ENCODE measurements at regions not wholly inside any gene's neighbourhood (a gene's known extent, or its start where the extent isn't known, plus 50 kb on each side); places are given as distances from the start of the nearest gene placed in this dataset.

DNA sequence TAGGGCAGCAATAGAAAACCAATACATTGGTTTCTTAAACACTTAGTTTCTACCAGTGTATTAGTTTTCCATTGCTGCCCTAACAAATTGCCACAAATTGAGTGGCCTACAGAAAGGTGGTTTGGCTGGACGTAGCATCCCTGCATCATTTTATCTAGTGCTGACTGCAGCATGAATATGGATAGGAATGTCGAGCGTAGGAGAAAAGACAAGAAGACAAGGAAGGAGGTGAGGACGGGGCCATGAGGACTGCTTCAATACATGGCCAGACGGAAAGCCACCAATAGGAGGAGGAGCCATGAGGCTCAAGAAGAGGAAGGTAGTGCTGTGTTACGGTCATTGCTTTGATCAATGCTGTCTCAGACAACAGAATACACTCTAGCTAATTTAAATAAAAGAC, 154.5 kb upstream of the NDUFV2 start:
- no peaks in the 10 kb centered on the region for H3K27me3 ChIP-seq (ENCODE audit: control insufficient read depth, insufficient read depth, low read length)
- DNase-seq (ENCODE audit: low read depth): no peak
- no peak overlapping the region for H3K4me3 ChIP-seq (ENCODE audit: low read depth, low read length)
- CTCF ChIA-PET: interaction anchor here (1.2 to 6.0 kb wide), 4 partner anchors 22 to 131 kb away, joined by 3 to 42 read pairs (median 13); no protein-coding TSS in a partner anchor
- TF ChIP-seq, protein P1, sequence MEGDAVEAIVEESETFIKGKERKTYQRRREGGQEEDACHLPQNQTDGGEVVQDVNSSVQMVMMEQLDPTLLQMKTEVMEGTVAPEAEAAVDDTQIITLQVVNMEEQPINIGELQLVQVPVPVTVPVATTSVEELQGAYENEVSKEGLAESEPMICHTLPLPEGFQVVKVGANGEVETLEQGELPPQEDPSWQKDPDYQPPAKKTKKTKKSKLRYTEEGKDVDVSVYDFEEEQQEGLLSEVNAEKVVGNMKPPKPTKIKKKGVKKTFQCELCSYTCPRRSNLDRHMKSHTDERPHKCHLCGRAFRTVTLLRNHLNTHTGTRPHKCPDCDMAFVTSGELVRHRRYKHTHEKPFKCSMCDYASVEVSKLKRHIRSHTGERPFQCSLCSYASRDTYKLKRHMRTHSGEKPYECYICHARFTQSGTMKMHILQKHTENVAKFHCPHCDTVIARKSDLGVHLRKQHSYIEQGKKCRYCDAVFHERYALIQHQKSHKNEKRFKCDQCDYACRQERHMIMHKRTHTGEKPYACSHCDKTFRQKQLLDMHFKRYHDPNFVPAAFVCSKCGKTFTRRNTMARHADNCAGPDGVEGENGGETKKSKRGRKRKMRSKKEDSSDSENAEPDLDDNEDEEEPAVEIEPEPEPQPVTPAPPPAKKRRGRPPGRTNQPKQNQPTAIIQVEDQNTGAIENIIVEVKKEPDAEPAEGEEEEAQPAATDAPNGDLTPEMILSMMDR (IDR thresholded peaks at IDR 0.05; ENCODE audit: insufficient read depth, low read depth, low read length): no peak
- H3K36me3 ChIP-seq (ENCODE audit: control insufficient read depth, insufficient read depth, low read length): no peaks in the 10 kb centered on the region
- POLR2A ChIA-PET: interaction anchor here (1.2 to 2.1 kb wide), 3 partner anchors 35 to 149 kb away, joined by 4 to 11 read pairs (median 5); no protein-coding TSS in a partner anchor

DNA sequence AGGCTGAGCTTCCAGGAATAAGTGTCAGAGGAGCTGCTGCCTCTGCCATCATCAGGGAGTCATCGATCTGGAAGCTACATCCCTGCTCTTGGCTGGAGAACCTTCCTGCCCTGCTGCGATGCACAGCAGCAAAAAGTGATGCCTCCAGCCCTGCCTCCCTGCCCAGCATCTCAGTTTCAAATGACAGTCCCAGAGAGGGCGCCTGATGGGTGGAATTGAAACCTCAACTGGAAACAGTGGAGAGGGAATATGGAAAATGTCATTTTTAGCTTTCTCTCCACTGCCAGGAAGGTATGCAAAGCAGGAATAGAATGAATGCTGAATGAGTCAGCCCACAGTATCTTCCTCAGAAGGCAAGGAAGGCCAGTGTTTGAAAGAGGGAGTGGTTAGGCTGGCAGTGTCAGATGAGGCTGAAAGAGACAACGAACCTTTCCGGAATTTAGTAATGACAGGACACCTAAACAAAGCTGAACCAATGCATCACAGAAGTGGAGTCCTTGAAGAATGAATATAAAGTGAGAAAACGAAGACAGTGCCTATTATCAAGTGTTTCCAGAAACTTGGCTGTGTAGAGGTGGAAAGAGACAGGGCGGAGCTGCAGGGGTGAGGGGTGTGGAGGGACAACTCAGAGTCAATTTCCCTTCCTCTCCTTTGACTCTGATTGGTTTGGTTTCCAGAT, 153.9 kb upstream of the NDUFV2 start:
- Histone ChIP-seq H3K27me3 (ENCODE audit: control insufficient read depth, insufficient read depth, low read length) (no peaks in the 10 kb centered on the region), H3K4me3 (ENCODE audit: low read depth, low read length) (peak overlapping the region; percentile 20), H3K36me3 (ENCODE audit: control insufficient read depth, insufficient read depth, low read length) (no peaks in the 10 kb centered on the region)
- CTCF ChIA-PET: interaction anchor here (1.2 to 6.0 kb wide), 4 partner anchors 21 to 132 kb away, joined by 3 to 42 read pairs (median 13); no protein-coding TSS in a partner anchor
- POLR2A ChIA-PET: interaction anchor here (0.6 to 2.1 kb wide), 6 partner anchors 21 to 199 kb away, joined by 3 to 11 read pairs (median 4); no protein-coding TSS in a partner anchor
- TF ChIP-seq, protein P1 (IDR thresholded peaks at IDR 0.05; ENCODE audit: insufficient read depth, low read depth, low read length): 0 out of 2 replicates have a peak, but pooled peaks have one; percentile 5
- peak; percentile 81 for DNase-seq (ENCODE audit: low read depth)

DNA sequence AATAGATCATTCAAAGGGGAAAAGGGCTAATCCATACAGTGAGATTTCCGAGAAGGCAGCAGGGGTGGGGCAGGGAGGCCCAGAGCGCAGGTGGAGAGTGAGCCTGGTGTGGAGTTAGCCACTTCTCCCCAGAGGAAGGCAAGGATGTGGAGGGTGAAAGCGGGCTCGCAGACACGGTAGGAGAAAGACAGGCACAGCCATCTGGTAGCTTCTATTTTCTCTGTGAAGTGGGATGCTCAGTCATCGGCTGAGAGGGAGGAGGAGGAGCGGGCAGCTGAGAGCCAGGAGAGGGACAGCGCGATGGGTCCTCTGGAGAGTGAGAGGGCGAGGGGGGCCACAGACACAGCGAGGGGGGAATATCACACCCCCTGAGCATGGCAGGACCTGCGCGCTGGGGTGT, 153.3 kb upstream of the NDUFV2 start:
- TF ChIP-seq, protein P1 (IDR thresholded peaks at IDR 0.05; ENCODE audit: insufficient read depth, low read depth, low read length): no peak
- no peak for DNase-seq (ENCODE audit: low read depth)
- no peaks in the 10 kb centered on the region for H3K27me3 ChIP-seq (ENCODE audit: control insufficient read depth, insufficient read depth, low read length)
- CTCF ChIA-PET: interaction anchor here (0.6 to 6.0 kb wide), 6 partner anchors 21 to 132 kb away, joined by 3 to 42 read pairs (median 8); no protein-coding TSS in a partner anchor
- POLR2A ChIA-PET: interaction anchor here (0.6 to 2.1 kb wide), 6 partner anchors 20 to 199 kb away, joined by 3 to 11 read pairs (median 4); no protein-coding TSS in a partner anchor
- H3K36me3 ChIP-seq (ENCODE audit: control insufficient read depth, insufficient read depth, low read length): no peaks in the 10 kb centered on the region
- peak overlapping the region; percentile 20 for H3K4me3 ChIP-seq (ENCODE audit: low read depth, low read length)

DNA sequence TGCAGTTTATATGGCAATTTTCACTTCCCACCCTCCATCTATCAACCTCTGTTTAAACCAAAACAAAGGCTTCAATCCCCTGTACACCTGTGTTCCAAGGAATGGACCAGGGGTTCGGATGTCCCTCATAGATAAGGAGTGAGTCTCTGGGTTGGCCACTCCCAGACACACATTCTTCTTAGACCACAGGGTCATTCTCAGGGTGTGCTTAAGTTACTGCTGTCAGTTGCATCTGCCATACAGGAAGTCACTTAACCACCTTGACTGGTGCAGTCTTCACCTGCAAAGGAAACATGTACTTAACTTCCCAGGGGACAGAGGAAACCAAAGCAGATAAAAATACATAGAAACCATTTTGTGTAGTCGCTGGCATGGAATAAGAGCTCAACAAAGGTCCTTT, 151.0 kb upstream of the NDUFV2 start:
- no peak overlapping the region for H3K4me3 ChIP-seq (ENCODE audit: low read depth, low read length)
- no peaks in the 10 kb centered on the region for H3K27me3 ChIP-seq (ENCODE audit: control insufficient read depth, insufficient read depth, low read length)
- ChIA-PET POLR2A (no interaction called here), CTCF (interaction anchor here (6.0 kb wide), 1 partner anchor 32 kb away, joined by 42 read pairs; no protein-coding TSS in a partner anchor)
- no peak for DNase-seq (ENCODE audit: low read depth)
- TF ChIP-seq, protein P1 (IDR thresholded peaks at IDR 0.05; ENCODE audit: insufficient read depth, low read depth, low read length): no peak
- H3K36me3 ChIP-seq (ENCODE audit: control insufficient read depth, insufficient read depth, low read length): no peaks in the 10 kb centered on the region

DNA sequence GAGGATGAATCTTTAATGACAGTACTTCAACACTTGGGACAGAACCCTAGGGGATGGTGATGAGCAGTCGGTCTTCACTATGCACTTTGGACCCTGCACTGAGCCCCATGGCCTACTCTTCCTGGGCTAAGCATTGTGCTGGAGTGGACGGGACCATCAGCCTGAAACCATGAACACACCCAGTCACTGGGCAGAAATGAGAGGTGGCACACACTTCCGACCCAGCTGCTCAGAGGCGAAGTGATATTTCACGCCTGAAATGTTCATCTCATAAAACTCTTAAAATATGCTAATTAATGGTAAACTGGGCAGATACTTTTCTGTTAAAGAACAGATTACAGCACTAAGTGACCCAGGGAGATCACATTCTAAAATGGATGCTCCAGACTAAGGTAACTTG, 150.3 kb upstream of the NDUFV2 start:
- ChIA-PET CTCF (interaction anchor here (1.1 to 6.0 kb wide), 2 partner anchors 31 to 63 kb away, joined by 3 to 42 read pairs; no protein-coding TSS in a partner anchor), POLR2A (no interaction called here)
- TF ChIP-seq, protein P1 (IDR thresholded peaks at IDR 0.05; ENCODE audit: insufficient read depth, low read depth, low read length): no peak
- Histone ChIP-seq H3K4me3 (ENCODE audit: low read depth, low read length) (no peak overlapping the region), H3K36me3 (ENCODE audit: control insufficient read depth, insufficient read depth, low read length) (no peaks in the 10 kb centered on the region), H3K27me3 (ENCODE audit: control insufficient read depth, insufficient read depth, low read length) (no peaks in the 10 kb centered on the region)
- DNase-seq (ENCODE audit: low read depth): no peak

All from BJ (cell line).